Transverse colon (tissue), 4 donors: ENCODE measurements at regions not wholly inside any gene's neighbourhood (a gene's known extent, or its start where the extent isn't known, plus 50 kb on each side); places are given as distances from the start of the nearest gene placed in this dataset.

Source experiments
- EP300 ChIP-seq: sonication (generic); formaldehyde crosslinking; IDR thresholded peaks from one replicate; pipeline ENCODE4 v1.6.1; 2017; ENCODE audit warnings: antibody characterized with exemption, low read depth
- POLR2A ChIP-seq: fragments of 450-650 bp; IDR thresholded peaks from one replicate; pipeline ENCODE4 v1.6.1; 2016; ENCODE audit warnings: antibody characterized with exemption, mild to moderate bottlenecking, moderate library complexity
- POLR2AphosphoS5 ChIP-seq, 3 donors: sonication (generic); formaldehyde crosslinking; IDR thresholded peaks; one replicate each; pipeline ENCODE4 v1.6.1; 2016; ENCODE audit warnings: antibody characterized with exemption in 3 of 3
- TF ChIP-seq, protein P1 (sequence below), 5 experiments: fragments of 200-600 bp in 3 of 5; fragments of 450-650 bp in 2 of 5; sonication (generic) in 3 of 5; IDR thresholded peaks; 1 replicate in 2 of 5; 2 replicates in 3 of 5; pipeline ENCODE4 v1.5.1; 2016 to 2017; ENCODE audit warnings: antibody characterized with exemption in 5 of 5, inconsistent platforms in 3 of 5, mild to moderate bottlenecking in 2 of 5, moderate library complexity in 1 of 5

DNA sequence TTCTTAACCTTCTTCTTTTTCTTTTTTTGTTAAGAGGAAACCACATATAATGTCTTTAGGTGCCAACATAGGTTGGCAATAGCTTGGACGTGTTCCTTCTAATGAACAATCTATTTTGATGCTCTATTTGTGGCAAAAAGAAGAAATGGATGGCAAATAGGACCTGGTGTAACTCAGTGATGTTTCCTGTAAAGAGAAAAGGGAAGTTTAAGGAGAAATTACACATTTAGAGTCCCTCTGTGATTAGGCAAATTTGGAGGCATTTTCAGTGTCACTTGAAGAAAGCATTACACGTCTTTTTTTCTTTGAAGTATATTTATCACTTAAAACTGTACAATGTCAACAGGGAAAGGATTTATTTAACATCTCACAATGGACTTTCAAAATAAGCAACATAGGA is 327.1 kb downstream of the ZIC1 start:
- TF ChIP-seq, protein P1, sequence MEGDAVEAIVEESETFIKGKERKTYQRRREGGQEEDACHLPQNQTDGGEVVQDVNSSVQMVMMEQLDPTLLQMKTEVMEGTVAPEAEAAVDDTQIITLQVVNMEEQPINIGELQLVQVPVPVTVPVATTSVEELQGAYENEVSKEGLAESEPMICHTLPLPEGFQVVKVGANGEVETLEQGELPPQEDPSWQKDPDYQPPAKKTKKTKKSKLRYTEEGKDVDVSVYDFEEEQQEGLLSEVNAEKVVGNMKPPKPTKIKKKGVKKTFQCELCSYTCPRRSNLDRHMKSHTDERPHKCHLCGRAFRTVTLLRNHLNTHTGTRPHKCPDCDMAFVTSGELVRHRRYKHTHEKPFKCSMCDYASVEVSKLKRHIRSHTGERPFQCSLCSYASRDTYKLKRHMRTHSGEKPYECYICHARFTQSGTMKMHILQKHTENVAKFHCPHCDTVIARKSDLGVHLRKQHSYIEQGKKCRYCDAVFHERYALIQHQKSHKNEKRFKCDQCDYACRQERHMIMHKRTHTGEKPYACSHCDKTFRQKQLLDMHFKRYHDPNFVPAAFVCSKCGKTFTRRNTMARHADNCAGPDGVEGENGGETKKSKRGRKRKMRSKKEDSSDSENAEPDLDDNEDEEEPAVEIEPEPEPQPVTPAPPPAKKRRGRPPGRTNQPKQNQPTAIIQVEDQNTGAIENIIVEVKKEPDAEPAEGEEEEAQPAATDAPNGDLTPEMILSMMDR (IDR thresholded peaks at IDR 0.05) = no peak
- TF ChIP-seq POLR2A (no peak), POLR2AphosphoS5 (IDR thresholded peaks at IDR 0.05) (no peak), EP300 (no peak)
